Stimulated activated CD8-positive, alpha-beta memory T cell treated with anti-CD3 and anti-CD28 coated beads, Interleukin-7, amount 100 ng/mL, for 24 hours (primary cell): ENCODE measurements at regions not wholly inside any gene's neighbourhood (a gene's known extent, or its start where the extent isn't known, plus 50 kb on each side); places are given as distances from the start of the nearest gene placed in this dataset.
"Not testable (repeated sequence)": the region's sequence is repeated elsewhere in the genome, so short reads cannot be mapped to it uniquely, and the experiment has no call there.

ENCODE experiments used
- DNase-seq: peaks from one replicate; pipeline ENCODE4 v3.0.0-alpha.2; 2020; ENCODE audit warnings: low read depth

DNA sequence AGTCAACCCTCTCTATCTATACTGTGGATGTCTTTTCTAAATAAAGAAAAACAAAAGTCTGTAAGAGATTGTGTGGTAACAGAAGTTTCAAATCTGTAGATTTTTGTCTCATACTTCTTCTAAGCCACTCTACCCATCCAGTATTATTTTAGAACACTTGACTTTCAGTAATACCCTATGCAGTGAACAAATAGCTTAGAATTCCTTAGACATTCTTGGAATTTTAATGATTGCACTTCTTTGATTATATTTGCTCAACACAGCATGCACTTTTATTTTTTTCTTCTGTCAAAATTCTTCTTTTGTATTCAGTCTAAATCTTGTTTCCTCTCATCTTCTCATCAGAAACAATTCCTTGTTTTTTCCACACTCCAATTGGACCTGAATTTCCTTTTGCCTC is 1080.2 kb downstream of the SUCLG1 start:
- no peak for DNase-seq

- DNase-seq = no peak
These were observed 1082.3 kb downstream of the SUCLG1 start for GRCh38 chr2:83376731-83377130.

- no peak for DNase-seq
These were observed 1088.7 kb downstream of the SUCLG1 start for GRCh38 chr2:83370419-83370762.

DNA sequence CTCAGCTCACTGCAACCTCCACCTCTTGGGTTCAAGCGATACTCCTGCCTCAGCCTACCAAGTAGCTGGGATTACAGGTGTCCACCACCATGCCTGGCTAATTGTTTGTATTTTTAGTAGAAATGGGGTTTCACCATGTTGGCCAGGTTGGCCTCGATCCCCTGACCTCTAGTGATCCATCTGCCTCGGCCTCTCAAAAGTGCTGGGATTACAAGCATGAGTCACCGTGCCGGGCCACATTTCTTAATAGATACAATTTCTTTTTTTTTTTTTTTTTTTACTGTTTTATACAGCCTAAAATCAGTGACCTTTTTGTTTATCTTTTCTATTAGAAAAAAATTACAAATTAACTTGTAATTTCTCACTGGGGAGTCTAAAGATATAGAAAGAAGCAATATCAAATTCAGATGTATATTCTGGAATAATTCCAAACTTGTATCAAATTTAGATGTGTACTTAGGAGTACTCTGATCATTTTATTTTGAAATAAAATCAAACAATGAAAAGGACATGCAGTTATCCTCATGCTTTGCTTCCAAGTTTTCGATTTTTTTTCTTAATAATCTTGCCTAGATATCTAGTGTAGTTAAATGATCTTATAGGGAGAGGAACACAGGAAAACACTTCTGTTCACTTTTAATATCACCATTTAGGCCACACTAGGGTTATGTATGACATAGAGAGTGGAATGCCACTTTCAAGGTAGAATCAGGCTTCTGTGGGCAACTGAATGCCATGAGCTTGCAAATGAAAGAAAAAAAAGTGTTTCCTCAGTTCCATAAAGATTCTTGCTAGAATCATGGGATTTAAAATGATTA is 1089.3 kb downstream of the SUCLG1 start:
- DNase-seq = no peak

DNA sequence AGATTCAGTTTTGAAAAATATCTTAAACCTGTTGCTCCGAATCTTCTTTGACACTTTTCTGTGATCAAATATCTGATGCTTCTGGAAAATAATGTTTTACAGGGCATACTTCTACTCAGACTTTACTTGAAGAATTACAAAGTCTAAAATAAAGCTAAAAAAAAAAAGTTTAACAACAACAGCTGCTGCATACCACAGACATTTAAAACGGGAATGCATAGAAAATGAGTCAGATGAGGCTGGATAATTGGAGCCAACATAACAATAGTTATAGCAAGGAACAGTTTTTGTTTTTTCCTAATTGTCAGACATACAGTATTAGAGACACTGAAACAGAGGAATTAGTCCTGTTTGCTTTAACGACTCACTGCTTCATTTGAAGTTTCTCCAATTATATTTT is 1090.2 kb downstream of the SUCLG1 start:
- DNase-seq = no peak

GRCh38 chr2:83368461-83368860 is 1090.6 kb downstream of the SUCLG1 start:
- no peak for DNase-seq

DNA sequence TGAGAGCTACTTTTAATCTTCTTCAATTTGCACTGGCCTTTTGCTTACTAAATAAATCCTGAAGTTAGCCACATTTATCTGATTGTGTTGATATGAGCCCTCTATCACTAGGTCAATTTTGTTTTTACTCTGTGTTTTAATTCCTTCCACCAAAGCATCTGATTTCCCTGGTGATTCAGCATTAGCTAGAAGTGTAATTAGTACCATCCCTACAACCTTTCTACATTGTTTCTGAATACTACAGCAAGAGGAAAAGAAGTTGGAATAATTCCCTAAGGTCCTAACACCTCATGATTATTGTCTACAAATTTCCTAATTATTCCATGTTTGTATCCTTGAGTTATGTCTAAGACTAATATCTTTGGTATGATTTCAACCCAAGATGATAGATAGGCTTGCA is 1093.6 kb downstream of the SUCLG1 start:
- DNase-seq = no peak

DNA sequence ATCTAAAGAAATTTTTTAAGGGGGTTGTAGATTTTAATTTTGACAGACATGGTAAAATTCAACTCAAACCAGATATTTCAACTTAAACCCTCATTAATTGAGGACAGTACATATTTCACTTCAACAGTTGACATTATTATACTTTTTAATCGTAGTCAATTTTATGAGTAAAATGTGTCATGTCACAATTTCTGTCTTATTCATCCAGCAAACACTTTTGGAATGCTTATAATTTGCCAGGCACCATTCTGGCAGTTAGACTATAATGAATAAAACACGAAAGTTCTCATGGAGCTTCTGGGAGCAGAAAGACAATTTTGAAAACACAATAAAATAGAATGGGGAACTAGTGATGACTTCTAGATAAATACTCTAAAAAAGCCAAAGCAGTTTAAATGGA is 1094.8 kb downstream of the SUCLG1 start:
- DNase-seq = no peak

DNA sequence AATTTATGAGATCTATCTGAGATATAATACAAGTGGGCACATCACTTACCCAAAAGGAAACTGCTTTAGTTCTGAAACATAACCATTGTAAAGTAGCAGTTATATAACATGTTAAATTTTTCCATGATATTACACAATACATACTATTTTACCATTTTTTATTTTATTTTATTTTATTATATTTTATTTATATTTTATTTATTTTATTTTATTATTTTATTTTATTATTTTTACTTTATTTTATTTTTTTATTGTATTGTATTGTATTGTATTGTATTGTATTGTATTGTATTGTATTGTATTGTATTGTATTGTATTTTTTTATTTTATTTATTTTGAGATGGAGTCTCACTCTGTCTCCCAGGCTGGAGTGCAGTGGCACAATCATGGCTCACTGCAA is 1095.9 kb downstream of the SUCLG1 start:
- not testable (repeated sequence) for DNase-seq

DNA sequence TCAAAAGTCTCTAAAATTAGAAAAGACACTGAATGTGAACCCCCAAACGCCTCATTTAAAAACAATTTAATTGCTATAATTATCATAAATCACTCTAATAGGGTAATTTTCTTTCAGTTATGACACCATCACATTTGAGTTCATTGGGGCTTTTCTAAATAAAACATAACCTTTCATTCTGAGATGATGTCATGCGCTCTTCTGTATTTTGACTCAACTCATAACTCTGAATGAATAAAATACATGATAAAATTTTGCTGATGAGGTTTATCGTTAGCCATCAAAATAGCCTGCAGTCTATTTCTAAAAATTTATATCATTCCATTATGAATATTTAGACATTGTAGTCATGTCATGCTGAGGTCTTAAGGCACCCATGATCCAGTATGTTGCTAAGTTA is 1099.7 kb downstream of the SUCLG1 start:
- DNase-seq = no peak

DNA sequence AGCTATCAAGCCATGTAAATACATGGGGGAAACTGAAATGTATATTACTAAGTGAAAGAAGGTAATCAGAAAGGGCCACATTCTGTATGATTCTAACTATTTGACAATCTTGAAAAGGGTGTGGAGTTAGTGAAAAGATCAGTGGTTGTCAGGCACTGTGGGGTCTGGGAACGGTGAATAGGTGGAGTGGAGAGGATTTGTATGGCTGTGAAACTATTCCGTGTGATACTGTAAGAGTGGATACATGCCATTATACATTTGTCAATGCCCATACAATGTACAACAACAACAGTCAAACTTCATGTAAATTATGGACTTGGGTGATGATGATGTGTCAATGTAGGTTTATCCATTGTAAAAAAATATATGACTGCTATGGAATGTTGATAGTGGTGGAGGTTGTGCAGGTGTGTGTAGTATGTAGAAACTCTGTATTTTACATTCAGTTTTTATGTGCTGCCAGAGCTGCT is 1116.2 kb downstream of the SUCLG1 start:
- DNase-seq = no peak

- DNase-seq = no peak
These were observed 1118.7 kb downstream of the SUCLG1 start for GRCh38 chr2:83340424-83340823.

GRCh38 chr2:83339942-83340341 is 1119.1 kb downstream of the SUCLG1 start:
- not testable (repeated sequence) for DNase-seq

GRCh38 chr2:83331810-83332209 is 1127.3 kb downstream of the SUCLG1 start:
- no peak for DNase-seq

DNA sequence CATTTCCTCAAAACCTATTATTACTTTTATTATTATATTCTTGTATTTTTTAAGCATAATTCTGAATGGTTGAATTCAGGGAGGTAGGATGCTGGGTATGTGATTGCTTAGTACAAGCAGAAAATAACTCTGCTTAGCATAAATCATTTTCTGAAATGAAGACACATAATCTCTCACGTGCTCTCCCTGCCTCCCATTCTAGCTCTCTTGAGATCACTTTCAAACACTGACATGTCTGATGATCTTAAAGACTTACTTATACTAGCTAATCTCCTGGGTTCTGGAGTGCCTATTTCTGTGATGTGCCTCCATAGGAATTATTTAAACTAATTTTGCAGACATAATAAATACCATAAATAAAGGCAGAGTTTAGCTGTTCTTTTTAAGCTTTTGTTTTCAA is 1136.0 kb downstream of the SUCLG1 start:
- no peak for DNase-seq

- no peak for DNase-seq
These were observed 1139.0 kb downstream of the SUCLG1 start for GRCh38 chr2:83320053-83320452.

GRCh38 chr2:83305758-83306378 is 1153.2 kb downstream of the SUCLG1 start:
- no peak for DNase-seq

GRCh38 chr2:83291083-83291482 is 1168.0 kb downstream of the SUCLG1 start:
- no peak for DNase-seq

DNA sequence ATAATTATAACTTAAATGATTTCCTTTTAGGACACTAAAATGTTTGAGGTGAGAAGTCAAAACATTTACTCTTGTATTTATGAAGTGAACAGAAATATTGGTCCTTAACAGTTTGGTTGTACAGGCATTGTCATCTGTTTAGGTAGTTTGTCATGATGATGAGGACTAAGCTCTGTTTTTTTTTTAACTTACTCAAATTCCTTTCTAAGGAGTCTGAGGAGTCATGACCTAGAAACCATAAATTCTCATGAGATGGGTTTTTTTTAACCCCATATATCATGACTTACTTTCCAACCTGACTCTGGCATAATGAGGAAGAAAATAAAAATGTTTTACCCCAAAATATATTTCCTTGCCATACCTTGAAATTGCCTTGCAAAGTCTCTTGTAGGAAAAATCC is 1176.2 kb downstream of the SUCLG1 start:
- no peak for DNase-seq

- no peak for DNase-seq
These were observed 1176.9 kb downstream of the SUCLG1 start for GRCh38 chr2:83282043-83282795.

GRCh38 chr2:83280391-83280790 is 1178.7 kb downstream of the SUCLG1 start:
- no peak for DNase-seq

- no peak for DNase-seq
These were observed 1185.8 kb downstream of the SUCLG1 start for GRCh38 chr2:83273322-83273721.

- DNase-seq = no peak
These were observed 1197.4 kb downstream of the SUCLG1 start for GRCh38 chr2:83261591-83262136.
